AG10803 (cell line): ENCODE measurements at regions not wholly inside any gene's neighbourhood (a gene's known extent, or its start where the extent isn't known, plus 50 kb on each side); places are given as distances from the start of the nearest gene placed in this dataset.

Experiments used
- DNase-seq: peaks from one replicate; pipeline ENCODE4 v3.0.0; 2010; ENCODE audit warnings: low read depth
- H3K4me3 ChIP-seq: 2 replicates; pipeline ENCODE4 v1.5.1; 2011; ENCODE audit warnings: mild to moderate bottlenecking, low read length, control low read depth
- CTCF ChIP-seq: conservative IDR thresholded peaks from 2 replicates; pipeline ENCODE4 v1.5.1; 2011; ENCODE audit warnings: mild to moderate bottlenecking, low read length, control low read depth, inconsistent platforms

- TF ChIP-seq CTCF: no peak
- DNase-seq: peak; percentile 19
- no peak overlapping the region for H3K4me3 ChIP-seq
These were observed 51.1 kb downstream of the DOP1B start for GRCh38 chr21:36207577-36208320.

- DNase-seq: no peak
- no peak for TF ChIP-seq CTCF
- no peak overlapping the region for H3K4me3 ChIP-seq
These were observed 51.8 kb downstream of the DOP1B start for GRCh38 chr21:36208326-36209013.

- DNase-seq: peak; percentile 52
- TF ChIP-seq CTCF: peak; percentile 62
- H3K4me3 ChIP-seq: no peak overlapping the region
These were observed 53.1 kb downstream of the DOP1B start for GRCh38 chr21:36209626-36210171.

- DNase-seq: no peak
- no peak for TF ChIP-seq CTCF
- no peak overlapping the region for H3K4me3 ChIP-seq
These were observed 54.4 kb downstream of the DOP1B start for GRCh38 chr21:36210779-36211659.

GRCh38 chr21:36211660-36212512 is 55.3 kb downstream of the DOP1B start:
- peak; percentile 71 for DNase-seq
- H3K4me3 ChIP-seq: no peak overlapping the region
- TF ChIP-seq CTCF: no peak

GRCh38 chr21:36212513-36212780 is 55.8 kb downstream of the DOP1B start:
- DNase-seq: no peak
- no peak overlapping the region for H3K4me3 ChIP-seq
- no peak for TF ChIP-seq CTCF
